PFSK-1 (cell line): ENCODE measurements at regions not wholly inside any gene's neighbourhood (a gene's known extent, or its start where the extent isn't known, plus 50 kb on each side); places are given as distances from the start of the nearest gene placed in this dataset.

Experiments used
- FOXP2 ChIP-seq: optimal IDR thresholded peaks from 2 replicates; pipeline ENCODE3; 2011; ENCODE audit warnings: borderline replicate concordance, control low read depth, inconsistent platforms; ENCODE audit not compliant: insufficient read depth; ENCODE audit errors: extremely low read length, extremely low read depth
- POLR2AphosphoS5 ChIP-seq: IDR thresholded peaks from 2 replicates; pipeline ENCODE4 v1.6.1; 2012; ENCODE audit warnings: low read depth, mild to moderate bottlenecking, control low read depth, low read length, moderate library complexity
- REST ChIP-seq, 2 experiments: IDR thresholded peaks; 2 replicates each; pipeline versions ENCODE4 v1.6.1 to v1.8.0; 2011 to 2012; ENCODE audit warnings: low read depth in 2 of 2, low read length in 2 of 2, control low read depth in 1 of 2, inconsistent platforms in 1 of 2, mild to moderate bottlenecking in 1 of 2, moderate library complexity in 1 of 2; ENCODE audit not compliant: insufficient read depth in 1 of 2
- SIN3A ChIP-seq: IDR thresholded peaks from 2 replicates; pipeline ENCODE4 v1.6.1; 2012; ENCODE audit warnings: mild to moderate bottlenecking, low read length, moderate library complexity, borderline replicate concordance; ENCODE audit not compliant: insufficient read depth
- TAF1 ChIP-seq: IDR thresholded peaks from 2 replicates; pipeline ENCODE4 v1.6.1; 2012; ENCODE audit warnings: low read length, control low read depth, borderline replicate concordance; ENCODE audit not compliant: insufficient read depth

- TF ChIP-seq TAF1 = no peak
- no peak for TF ChIP-seq POLR2AphosphoS5
- TF ChIP-seq REST (IDR thresholded peaks at IDR 0.05; ENCODE audit: insufficient read depth in 1 of 2, low read depth in 2 of 2, low read length in 2 of 2) = no peak
- TF ChIP-seq FOXP2 = no peak
- TF ChIP-seq SIN3A = no peak
Observed at GRCh38 chr19:29021232-29021916, 191.6 kb downstream of the UQCRFS1 start.
